Psoas muscle (tissue), 7 donors: ENCODE measurements at regions not wholly inside any gene's neighbourhood (a gene's known extent, or its start where the extent isn't known, plus 50 kb on each side); places are given as distances from the start of the nearest gene placed in this dataset.
"Not testable (repeated sequence)": the region's sequence is repeated elsewhere in the genome, so short reads cannot be mapped to it uniquely, and the experiment has no call there.

ENCODE experiments used
- ATAC-seq, 4 donors: fragments of 200-7000 bp; cut with Tn5 transposase; one replicate each; pipeline ENCODE4 v1.9.1; 2020; ENCODE audit warnings: moderate library complexity in 3 of 4, mild to moderate bottlenecking in 2 of 4
- DNase-seq, 2 donors: peaks; one replicate each; pipeline ENCODE4 v3.0.0-alpha.2; 2020
- H3K27ac ChIP-seq: fragments of 200-600 bp; one replicate; pipeline ENCODE4 v1.8.0; 2022
- H3K27me3 ChIP-seq, 3 donors: fragments of 200-600 bp in 1 of 3; one replicate each; pipeline versions ENCODE4 v1.6.1 to v1.8.0; 2013 to 2022; ENCODE audit warnings: low read length in 2 of 3, mild to moderate bottlenecking in 2 of 3, moderate library complexity in 1 of 3; ENCODE audit not compliant: insufficient read depth in 3 of 3
- H3K36me3 ChIP-seq, 2 donors: fragments of 200-600 bp in 1 of 2; one replicate each; pipeline versions ENCODE4 v1.6.1 to v1.8.0; 2013 to 2022; ENCODE audit warnings: low read depth in 1 of 2, mild to moderate bottlenecking in 1 of 2, moderate library complexity in 1 of 2; ENCODE audit not compliant: insufficient read depth in 1 of 2
- H3K4me1 ChIP-seq: fragments of 200-600 bp; one replicate; pipeline ENCODE4 v1.8.0; 2022
- H3K4me3 ChIP-seq: fragments of 200-600 bp; one replicate; pipeline ENCODE4 v1.8.0; 2022; ENCODE audit warnings: mild to moderate bottlenecking
- H3K9me3 ChIP-seq: fragments of 200-600 bp; one replicate; pipeline ENCODE4 v1.8.0; 2022
- CTCF ChIP-seq: fragments of 200-600 bp; IDR thresholded peaks from one replicate; pipeline ENCODE4 v1.8.0; 2022; ENCODE audit warnings: antibody characterized with exemption
- WGBS, 3 donors: extraction: QIAGEN DNeasy Blood & Tissue Kit; methylation state at CpG; one replicate each; pipeline versions ENCODE4 v1.1.6 to v1.1.7; 2013; 5-methylcytosine and 5-hydroxymethylcytosine counted together
- intact Hi-C, 2 donors: fragments of 100-400 bp; cut with DNase I; formaldehyde crosslinking; loops; one replicate each; pipeline versions ENCODE4 v1.11.0 to v1.14.2; 2022
- donor health status: healthy with polysubstance abuse.
- donor health status: DM: no; HTN: no; CAD: no; lungs with moderate emphysema.
- donor health status: Bipolar disorder and iron deficiency.
- donor health status: healthy.
- donor health status: DM: yes; HTN: yes; CAD: no.
- donor health status: DM: no; HTN: no; CAD: no.
- donor health status: DM: yes; HTN: yes; CAD: no.

DNA sequence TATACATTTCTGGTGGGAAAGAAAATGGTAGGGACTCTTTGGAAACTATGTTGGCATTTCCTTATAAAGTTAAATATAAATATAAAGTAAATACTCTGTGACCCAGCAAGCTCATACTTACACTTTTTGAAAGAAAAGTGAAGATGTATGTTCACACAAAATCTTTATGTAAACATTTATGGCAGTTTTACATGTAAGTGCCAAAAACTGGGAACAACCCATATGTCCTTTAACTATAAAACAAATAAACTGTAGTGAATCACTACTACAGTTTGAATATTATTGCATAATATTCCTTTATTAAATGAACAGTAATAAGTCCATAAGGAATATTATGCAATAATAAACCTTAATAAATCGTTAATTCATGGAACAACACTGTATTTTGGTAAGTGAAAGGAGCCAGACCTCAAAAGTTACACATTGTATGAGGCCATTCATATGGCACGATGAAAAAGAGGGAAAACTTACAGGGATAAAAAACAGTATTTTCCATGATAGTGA is 1660.3 kb upstream of the LRRTM3 start:
- H3K4me3 ChIP-seq = no peak overlapping the region
- H3K27me3 ChIP-seq = no peaks in the 10 kb centered on the region
- no peak for DNase-seq
- no peak for TF ChIP-seq CTCF
- WGBS, 3 donors = 88 to 91% (median 89%) methylated on average over 2 of the region's 2 CpGs
- no peaks in the 10 kb centered on the region for H3K9me3 ChIP-seq
- intact Hi-C loops = no loop called here
- no peak for ATAC-seq
- H3K27ac ChIP-seq = no peak overlapping the region
- no peaks in the 10 kb centered on the region for H3K36me3 ChIP-seq
- H3K4me1 ChIP-seq = no peaks in the 10 kb centered on the region

DNA sequence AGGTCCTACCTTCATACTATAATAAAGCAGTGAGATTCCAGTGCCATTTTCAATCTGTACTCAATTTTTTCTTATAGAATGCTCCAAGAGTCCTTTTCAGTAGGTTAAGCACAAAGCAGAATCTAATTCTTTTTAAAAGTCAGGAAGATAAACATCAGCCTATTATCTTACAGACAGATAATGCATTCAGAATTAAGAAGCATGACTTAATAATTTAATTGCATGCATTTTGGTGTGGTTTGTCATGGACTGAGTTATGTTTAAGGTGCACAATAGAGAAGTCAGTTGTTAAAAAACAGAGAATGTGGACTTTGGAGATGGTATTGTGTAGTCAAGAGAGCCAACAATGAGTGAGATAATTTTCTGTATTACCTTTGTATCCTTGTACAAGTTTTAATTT is 1656.3 kb upstream of the LRRTM3 start:
- H3K9me3 ChIP-seq, H3K27me3 ChIP-seq, H3K36me3 ChIP-seq, ATAC-seq, H3K4me1 ChIP-seq, H3K27ac ChIP-seq, DNase-seq, H3K4me3 ChIP-seq, intact Hi-C loops: not testable (repeated sequence)

DNA sequence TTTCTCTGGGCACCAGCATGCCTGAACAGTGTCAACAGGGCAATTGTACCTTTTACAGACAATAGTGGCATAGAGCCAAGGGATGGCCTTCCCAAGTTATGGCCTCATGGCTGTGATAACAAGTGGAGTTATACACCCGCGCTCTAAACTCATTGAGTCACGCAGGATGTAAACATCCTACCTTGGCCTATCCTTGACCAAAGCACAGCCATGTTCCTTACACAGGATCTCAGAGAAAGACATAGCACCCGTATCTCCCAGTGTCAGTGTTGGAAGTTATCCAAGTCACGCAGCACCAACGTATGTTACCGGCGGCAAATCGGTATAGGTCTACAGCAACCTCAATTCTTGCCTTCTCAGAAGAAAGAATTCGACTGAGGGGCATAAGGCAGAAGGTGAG is 1654.9 kb upstream of the LRRTM3 start:
- no peak for TF ChIP-seq CTCF
- Histone ChIP-seq H3K27me3 (no peaks in the 10 kb centered on the region), H3K9me3 (no peaks in the 10 kb centered on the region), H3K27ac (no peak overlapping the region), H3K4me3 (no peak overlapping the region), H3K4me1 (no peaks in the 10 kb centered on the region), H3K36me3 (no peaks in the 10 kb centered on the region)
- no peak for ATAC-seq
- WGBS, 3 donors = 92 to 97% (median 95%) methylated on average over 10 of the region's 10 CpGs
- DNase-seq = no peak
- intact Hi-C loops = no loop called here

DNA sequence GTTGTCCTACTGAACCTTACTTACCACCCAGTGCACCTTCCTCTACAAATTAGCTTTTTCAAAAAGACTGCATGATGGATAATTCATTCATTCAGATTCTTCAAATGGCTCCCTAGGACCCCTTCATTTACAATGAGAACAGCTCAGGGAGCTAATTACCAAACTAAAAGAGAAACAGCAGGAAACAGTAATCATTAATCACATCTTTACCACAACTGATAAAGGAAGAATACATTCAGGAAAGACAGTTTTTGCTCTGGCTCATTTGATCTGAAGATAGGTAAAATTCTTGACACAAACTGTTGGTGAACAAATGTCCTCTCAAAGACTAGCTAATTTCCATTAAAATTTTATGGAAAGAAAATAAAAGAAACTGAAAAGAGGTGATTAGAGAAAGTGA is 1652.7 kb upstream of the LRRTM3 start:
- Histone ChIP-seq H3K4me3 (no peak overlapping the region), H3K9me3 (no peaks in the 10 kb centered on the region), H3K27ac (no peak overlapping the region), H3K4me1 (no peaks in the 10 kb centered on the region), H3K27me3 (no peaks in the 10 kb centered on the region), H3K36me3 (no peaks in the 10 kb centered on the region)
- intact Hi-C loops = no loop called here
- TF ChIP-seq CTCF = no peak
- DNase-seq = no peak
- ATAC-seq = no peak

GRCh38 chr10:65275296-65275695 is 1650.5 kb upstream of the LRRTM3 start:
- Histone ChIP-seq H3K27ac (no peak overlapping the region), H3K4me3 (no peak overlapping the region), H3K27me3 (no peaks in the 10 kb centered on the region), H3K36me3 (no peaks in the 10 kb centered on the region), H3K4me1 (no peaks in the 10 kb centered on the region), H3K9me3 (no peaks in the 10 kb centered on the region)
- no peak for TF ChIP-seq CTCF
- intact Hi-C loops = no loop called here
- DNase-seq = no peak
- no peak for ATAC-seq
- 67 to 81% (median 79%) methylated on average over 4 of the region's 4 CpGs for WGBS, 3 donors
